MM.1S (cell line): ENCODE measurements at regions not wholly inside any gene's neighbourhood (a gene's known extent, or its start where the extent isn't known, plus 50 kb on each side); places are given as distances from the start of the nearest gene placed in this dataset.

Experiments used
- DNase-seq: peaks from one replicate; pipeline ENCODE4 v3.0.0-alpha.2; 2015
- H2AFZ ChIP-seq: fragments of 300-600 bp; sonication (generic); 2 replicates; pipeline ENCODE4 v1.6.0; 2016; ENCODE audit warnings: antibody characterized with exemption, low read length
- H3F3A ChIP-seq: fragments of 300-600 bp; sonication (generic); 2 replicates; pipeline ENCODE4 v1.6.1; 2016; ENCODE audit warnings: mild to moderate bottlenecking, antibody characterized with exemption, low read length, moderate library complexity, mixed read lengths; ENCODE audit not compliant: insufficient read depth
- H3K27ac ChIP-seq: fragments of 300-600 bp; sonication (generic); 2 replicates; pipeline ENCODE4 v1.5.1; 2016; ENCODE audit warnings: mild to moderate bottlenecking, low read length
- H3K27me3 ChIP-seq: fragments of 300-600 bp; sonication (generic); replicated peaks from 2 replicates; pipeline ENCODE4 v1.6.0; 2016; ENCODE audit warnings: low read length; ENCODE audit not compliant: insufficient read depth
- H3K36me3 ChIP-seq: fragments of 300-600 bp; sonication (generic); replicated peaks from 2 replicates; pipeline ENCODE4 v1.6.1; 2016; ENCODE audit warnings: mild to moderate bottlenecking, low read length, mixed read lengths; ENCODE audit not compliant: insufficient read depth
- H3K4me1 ChIP-seq: fragments of 300-600 bp; sonication (generic); 2 replicates; pipeline ENCODE4 v1.6.1; 2016; ENCODE audit warnings: low read length, mixed read lengths
- H3K4me2 ChIP-seq: fragments of 300-600 bp; sonication (generic); 2 replicates; pipeline ENCODE4 v1.6.0; 2016; ENCODE audit warnings: low read depth, low read length
- H3K4me3 ChIP-seq: fragments of 300-600 bp; sonication (generic); 2 replicates; pipeline ENCODE4 v1.5.1; 2016; ENCODE audit warnings: low read length, mixed read lengths
- H3K79me2 ChIP-seq: fragments of 300-600 bp; sonication (generic); 2 replicates; pipeline ENCODE4 v1.6.1; 2016; ENCODE audit warnings: mixed run types, low read length, mixed read lengths
- H3K9ac ChIP-seq: fragments of 300-600 bp; sonication (generic); 2 replicates; pipeline ENCODE4 v1.6.1; 2016; ENCODE audit warnings: low read length, mixed read lengths
- H3K9me2 ChIP-seq: fragments of 300-600 bp; sonication (generic); replicated peaks from 2 replicates; pipeline ENCODE4 v1.6.1; 2016; ENCODE audit warnings: mild to moderate bottlenecking, low read length, mixed read lengths; ENCODE audit not compliant: insufficient read depth
- H3K9me3 ChIP-seq: fragments of 300-600 bp; sonication (generic); replicated peaks from 2 replicates; pipeline ENCODE4 v1.6.1; 2016; ENCODE audit warnings: mild to moderate bottlenecking, low read length, mixed read lengths; ENCODE audit not compliant: insufficient read depth
- H4K20me1 ChIP-seq: fragments of 300-600 bp; sonication (generic); 2 replicates; pipeline ENCODE4 v1.6.1; 2016; ENCODE audit warnings: mild to moderate bottlenecking, low read length, moderate library complexity, mixed read lengths; ENCODE audit not compliant: insufficient read depth
- CTCF ChIP-seq: fragments of 300-600 bp; sonication (generic); IDR thresholded peaks from 2 replicates; pipeline ENCODE4 v1.5.1; 2016; ENCODE audit warnings: antibody characterized with exemption, low read length, mixed read lengths
- EZH2 ChIP-seq: fragments of 300-600 bp; sonication (generic); optimal IDR thresholded peaks from 2 replicates; pipeline ENCODE3; 2017; ENCODE audit warnings: low read depth, mild to moderate bottlenecking, antibody characterized with exemption, low read length, mixed read lengths
- EZH2phosphoT487 ChIP-seq: fragments of 300-600 bp; sonication (generic); IDR thresholded peaks from 2 replicates; pipeline ENCODE4 v1.6.1; 2018; ENCODE audit warnings: antibody characterized with exemption, low read length

- no peaks in the 10 kb centered on the region for H3K36me3 ChIP-seq
- H3K4me3 ChIP-seq: no peak overlapping the region
- no peaks in the 10 kb centered on the region for H3K79me2 ChIP-seq
- DNase-seq: no peak
- no peaks in the 10 kb centered on the region for H3K4me1 ChIP-seq
- H3K9ac ChIP-seq: no peak overlapping the region
- H4K20me1 ChIP-seq: no peaks in the 10 kb centered on the region
- no peaks in the 10 kb centered on the region for H3F3A ChIP-seq
- no peaks in the 10 kb centered on the region for H3K27me3 ChIP-seq
- H3K4me2 ChIP-seq: no peak overlapping the region
- H3K9me3 ChIP-seq: no peaks in the 10 kb centered on the region
- TF ChIP-seq CTCF (no peak), EZH2phosphoT487 (no peak), EZH2 (no peak)
- H3K9me2 ChIP-seq: no peaks in the 10 kb centered on the region
- no peak overlapping the region for H3K27ac ChIP-seq
- H2AFZ ChIP-seq: no peak overlapping the region
Observed at GRCh38 chr1:234683861-234684632, 74.1 kb upstream of the IRF2BP2 start.

- Histone ChIP-seq H3F3A (no peaks in the 10 kb centered on the region), H3K27me3 (no peaks in the 10 kb centered on the region), H3K79me2 (no peaks in the 10 kb centered on the region), H3K9me2 (no peaks in the 10 kb centered on the region), H3K4me3 (no peak overlapping the region), H3K27ac (no peak overlapping the region), H3K36me3 (no peaks in the 10 kb centered on the region), H4K20me1 (no peaks in the 10 kb centered on the region), H2AFZ (no peak overlapping the region), H3K9ac (no peak overlapping the region), H3K9me3 (no peaks in the 10 kb centered on the region), H3K4me1 (no peaks in the 10 kb centered on the region), H3K4me2 (no peak overlapping the region)
- no peak for DNase-seq
- no peak for TF ChIP-seq CTCF
- TF ChIP-seq EZH2phosphoT487: no peak
- no peak for TF ChIP-seq EZH2
Observed at GRCh38 chr1:234683127-234683860, 73.3 kb upstream of the IRF2BP2 start.

GRCh38 chr1:234681990-234682389 lies 72.0 kb upstream of the IRF2BP2 start:
- no peaks in the 10 kb centered on the region for H3K79me2 ChIP-seq
- no peak overlapping the region for H3K4me2 ChIP-seq
- H3K27ac ChIP-seq: no peak overlapping the region
- no peak overlapping the region for H3K4me3 ChIP-seq
- H3K9me3 ChIP-seq: no peaks in the 10 kb centered on the region
- H3K9ac ChIP-seq: no peak overlapping the region
- no peaks in the 10 kb centered on the region for H3K9me2 ChIP-seq
- no peak overlapping the region for H2AFZ ChIP-seq
- H4K20me1 ChIP-seq: no peaks in the 10 kb centered on the region
- no peaks in the 10 kb centered on the region for H3K4me1 ChIP-seq
- DNase-seq: no peak
- H3K27me3 ChIP-seq: no peaks in the 10 kb centered on the region
- no peaks in the 10 kb centered on the region for H3K36me3 ChIP-seq
- no peaks in the 10 kb centered on the region for H3F3A ChIP-seq
- TF ChIP-seq EZH2phosphoT487 (no peak), EZH2 (no peak), CTCF (no peak)
